ENCODE measurements at regions not wholly inside any gene's neighbourhood (a gene's known extent, or its start where the extent isn't known, plus 50 kb on each side); places are given as distances from the start of the nearest gene placed in this dataset.
A peak's percentile ranks its signal among the peaks of the same experiment; 100 is the strongest.
"Not testable (repeated sequence)": the region's sequence is repeated elsewhere in the genome, so short reads cannot be mapped to it uniquely, and the experiment has no call there.

DNA sequence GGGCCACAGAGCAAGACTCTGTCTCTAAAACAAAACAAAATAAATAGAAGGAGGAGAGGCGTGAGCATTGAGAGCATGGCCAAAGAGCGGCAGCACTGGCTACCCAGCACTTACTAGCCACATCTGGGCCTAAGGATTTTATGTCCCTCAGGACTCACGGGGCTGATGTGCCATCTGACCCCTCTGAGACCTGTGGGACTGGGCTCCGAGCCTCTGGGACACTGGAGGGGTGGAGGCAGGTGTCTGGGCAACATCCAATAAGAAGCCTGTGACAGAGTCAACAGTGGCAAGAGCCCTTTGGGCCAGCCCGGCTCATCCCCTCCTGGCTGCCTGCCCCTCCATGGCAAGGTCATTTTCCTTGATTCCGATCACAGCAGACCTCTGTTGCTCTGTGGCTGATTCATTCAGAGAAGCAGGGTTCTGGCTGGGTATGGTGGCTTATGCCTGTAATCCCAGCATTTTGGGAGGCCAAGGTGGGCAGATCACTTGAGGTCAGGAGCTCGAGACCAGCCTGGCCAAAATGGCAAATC is 60.7 kb downstream of the RRM2 start:
- DNase-seq: no peak

GRCh38 chr2:10184421-10184820 is 61.9 kb downstream of the RRM2 start:
- no peak for DNase-seq

DNA sequence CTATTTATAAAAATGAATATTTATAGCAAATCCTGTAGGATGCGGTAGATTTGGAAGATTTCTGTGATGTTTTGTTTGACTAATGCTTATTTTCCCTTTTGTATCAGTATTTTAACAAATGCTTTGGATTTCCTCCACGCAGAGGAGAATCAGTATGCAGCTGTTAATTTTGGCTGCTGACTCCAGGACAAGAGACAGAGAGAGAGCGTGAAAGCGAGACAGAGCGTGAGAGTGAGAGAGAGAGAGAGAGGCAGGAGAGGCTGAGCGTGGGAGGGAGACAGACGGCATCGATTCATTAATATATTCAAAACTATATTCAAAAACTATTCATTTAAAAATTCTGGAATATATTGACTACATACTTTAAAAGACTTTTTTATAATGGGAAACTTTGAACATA is 62.5 kb downstream of the RRM2 start:
- DNase-seq: no peak

DNA sequence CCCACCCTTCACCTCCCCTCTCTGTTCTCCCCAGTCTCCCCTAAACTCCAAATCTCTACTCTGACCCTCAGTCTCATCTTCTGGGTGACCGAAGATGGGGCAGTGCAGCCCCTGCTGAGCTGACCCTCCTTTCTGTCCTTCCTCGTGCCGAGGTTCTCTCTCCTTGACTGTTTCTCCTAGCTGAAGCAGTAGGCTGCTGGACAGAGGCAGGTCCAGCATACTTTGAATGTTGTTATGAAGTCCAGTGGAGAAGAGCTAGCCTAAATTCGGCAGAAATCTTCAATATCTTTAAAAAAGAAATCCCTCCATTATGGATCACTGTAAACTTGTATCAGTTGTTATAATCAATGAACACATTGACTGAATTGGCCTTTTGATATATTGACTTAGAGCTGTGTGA is 63.2 kb downstream of the RRM2 start:
- no peak for DNase-seq

DNA sequence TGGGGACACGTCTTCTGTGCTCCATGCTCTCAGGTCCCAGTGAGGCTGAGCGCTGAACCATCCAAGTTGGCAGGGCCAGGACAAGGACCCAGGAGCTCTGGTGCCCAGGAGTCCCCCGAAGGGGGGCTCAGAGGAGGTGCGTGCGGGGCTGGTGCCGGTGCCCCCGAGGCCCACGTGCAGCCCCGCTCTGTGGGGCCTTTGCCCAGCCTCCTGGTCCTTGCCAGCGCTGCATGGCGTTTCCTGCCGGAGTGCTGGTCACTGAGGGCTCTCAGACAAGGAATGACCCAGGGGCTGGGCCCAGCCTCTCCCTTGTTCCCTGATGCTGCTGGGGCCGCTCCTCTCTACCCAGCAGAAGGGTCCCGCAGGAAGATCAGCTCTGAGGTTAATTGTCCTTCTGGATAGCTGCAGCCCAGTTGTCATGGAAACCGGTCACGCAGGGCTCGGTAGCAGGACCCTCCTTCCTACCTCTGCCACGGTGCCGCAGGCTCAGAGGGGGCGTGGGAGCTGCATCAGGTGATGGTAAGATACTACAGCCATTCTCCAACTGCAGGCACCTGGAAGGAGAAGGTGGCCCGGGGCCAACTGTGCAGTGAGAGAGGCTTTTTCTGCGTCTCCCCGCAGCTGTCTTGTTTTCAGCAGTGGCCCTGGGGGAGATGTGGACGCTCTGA is 64.5 kb downstream of the RRM2 start:
- DNase-seq: no peak

DNA sequence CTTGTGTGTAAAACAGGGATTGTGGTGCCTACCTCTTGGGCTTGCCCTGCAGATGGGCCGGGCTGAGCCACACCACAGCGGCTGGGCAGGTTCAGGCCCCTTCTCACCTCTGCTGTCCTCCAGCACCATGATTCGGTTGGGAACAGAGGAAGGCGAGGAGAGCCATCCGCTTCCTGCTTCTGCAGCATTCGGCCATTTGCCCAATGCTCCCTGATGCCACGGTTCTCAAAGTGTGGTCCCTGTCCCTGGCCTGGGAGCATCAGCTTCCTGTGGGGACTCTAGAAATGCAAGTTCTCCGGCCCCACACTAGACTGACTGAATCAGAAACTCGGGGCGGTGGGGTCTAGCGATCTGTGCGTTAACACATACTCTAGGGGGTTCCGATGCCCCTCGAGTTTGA is 65.1 kb downstream of the RRM2 start:
- DNase-seq: no peak

GRCh38 chr2:10188211-10188610 is 65.7 kb downstream of the RRM2 start:
- DNase-seq: no peak

DNA sequence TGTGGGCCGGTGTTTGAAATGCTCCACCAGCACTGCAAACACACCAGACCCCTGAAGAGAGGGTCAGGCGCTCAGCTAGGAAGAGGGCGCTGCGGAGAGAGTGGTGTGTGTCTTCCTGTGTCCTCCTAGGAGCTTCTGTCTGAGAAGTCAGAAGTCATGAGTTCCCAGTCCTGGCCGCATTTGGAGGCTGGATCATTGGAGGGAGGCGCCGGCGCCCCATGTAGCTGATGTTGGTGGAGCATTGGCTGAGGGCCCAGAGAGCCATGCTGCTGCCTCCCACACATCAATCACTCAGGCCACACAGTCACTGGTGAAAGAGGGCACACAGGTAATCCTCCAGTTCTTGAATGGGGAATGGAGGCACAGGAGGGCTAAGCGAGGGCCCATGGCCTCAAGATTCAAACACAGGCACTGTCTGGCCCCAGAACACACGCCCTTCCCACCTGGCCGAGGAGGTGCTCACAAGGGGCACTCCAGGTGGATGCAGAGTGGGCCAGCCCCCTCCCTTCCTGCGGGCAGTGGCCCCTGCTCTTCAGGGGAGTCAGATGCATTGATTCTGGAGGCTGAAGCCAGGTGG is 66.3 kb downstream of the RRM2 start:
- no peak for DNase-seq

GRCh38 chr2:10190255-10190654 is 67.7 kb downstream of the RRM2 start:
- no peak for DNase-seq

DNA sequence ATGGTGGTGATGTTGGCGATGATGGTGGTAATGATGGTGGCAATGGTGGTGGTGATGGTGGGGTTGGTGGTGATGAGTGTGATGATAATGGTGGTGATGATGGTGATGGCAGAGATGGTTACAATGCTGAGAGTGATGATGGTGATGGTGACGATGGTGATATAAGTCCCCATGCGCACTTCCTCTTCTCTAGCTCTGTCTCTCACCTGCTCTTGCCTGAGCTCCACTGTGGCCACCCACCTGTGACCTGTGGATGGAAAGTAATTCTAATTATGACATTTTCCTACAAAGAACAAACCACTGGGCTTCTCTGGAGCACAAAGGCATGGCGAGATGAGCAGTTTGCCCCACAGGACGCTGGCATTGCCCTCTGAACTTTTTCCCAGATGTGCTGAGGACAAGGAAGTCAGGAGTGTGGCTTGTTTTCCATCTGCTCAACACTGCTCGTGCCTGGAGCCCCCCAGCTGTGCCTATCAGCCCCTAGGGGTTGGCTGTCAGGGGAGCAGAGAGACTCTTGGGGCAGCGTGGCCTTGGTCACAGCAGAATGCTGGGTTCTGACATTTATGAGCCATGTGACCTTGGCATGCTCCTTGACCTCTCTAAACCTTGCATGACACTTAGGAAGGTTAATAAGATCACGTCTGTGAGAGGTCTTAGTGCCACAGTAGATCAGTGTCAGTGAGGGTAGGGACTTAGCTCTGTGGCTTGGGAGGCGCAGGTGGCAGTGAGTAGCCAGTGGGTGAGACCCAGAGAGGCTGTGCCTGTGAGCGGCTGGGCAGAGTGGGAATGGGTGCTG is 68.4 kb downstream of the RRM2 start:
- no peak for DNase-seq

- DNase-seq: no peak
Measured at GRCh38 chr2:10191554-10191953, 69.0 kb downstream of the RRM2 start.

DNA sequence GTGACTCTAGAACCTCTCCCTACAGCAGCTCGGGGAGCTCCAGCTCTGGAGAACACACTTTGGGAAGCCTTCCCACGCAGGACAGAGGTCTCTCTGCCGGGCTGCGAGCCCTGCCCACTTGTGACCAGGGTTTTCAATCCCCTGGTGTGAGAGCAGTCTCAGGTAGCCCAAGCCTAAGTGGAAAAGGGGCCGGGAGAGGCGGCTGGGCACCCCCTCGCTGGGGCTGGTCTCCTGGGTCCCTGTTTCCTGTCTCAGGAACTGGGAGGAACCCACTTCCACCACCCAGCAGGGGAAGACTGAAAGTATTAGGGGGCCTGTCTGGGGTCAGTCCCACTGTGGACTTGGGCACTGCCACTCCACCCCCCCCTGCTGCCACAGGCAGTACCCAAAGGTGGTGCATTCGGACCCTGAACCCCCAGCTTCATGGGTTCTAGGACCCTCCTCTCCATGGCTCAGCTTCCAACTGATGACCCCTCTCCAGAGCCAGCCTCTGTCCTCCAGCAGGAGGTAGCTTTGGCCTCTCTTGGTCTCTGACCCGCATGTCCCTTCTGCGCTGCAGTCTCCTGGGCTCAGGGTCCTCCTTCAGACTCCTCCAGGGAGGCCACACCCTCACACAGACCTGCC is 70.0 kb downstream of the RRM2 start:
- DNase-seq: no peak

- DNase-seq: no peak
Measured at GRCh38 chr2:10193276-10193795, 70.8 kb downstream of the RRM2 start.

DNA sequence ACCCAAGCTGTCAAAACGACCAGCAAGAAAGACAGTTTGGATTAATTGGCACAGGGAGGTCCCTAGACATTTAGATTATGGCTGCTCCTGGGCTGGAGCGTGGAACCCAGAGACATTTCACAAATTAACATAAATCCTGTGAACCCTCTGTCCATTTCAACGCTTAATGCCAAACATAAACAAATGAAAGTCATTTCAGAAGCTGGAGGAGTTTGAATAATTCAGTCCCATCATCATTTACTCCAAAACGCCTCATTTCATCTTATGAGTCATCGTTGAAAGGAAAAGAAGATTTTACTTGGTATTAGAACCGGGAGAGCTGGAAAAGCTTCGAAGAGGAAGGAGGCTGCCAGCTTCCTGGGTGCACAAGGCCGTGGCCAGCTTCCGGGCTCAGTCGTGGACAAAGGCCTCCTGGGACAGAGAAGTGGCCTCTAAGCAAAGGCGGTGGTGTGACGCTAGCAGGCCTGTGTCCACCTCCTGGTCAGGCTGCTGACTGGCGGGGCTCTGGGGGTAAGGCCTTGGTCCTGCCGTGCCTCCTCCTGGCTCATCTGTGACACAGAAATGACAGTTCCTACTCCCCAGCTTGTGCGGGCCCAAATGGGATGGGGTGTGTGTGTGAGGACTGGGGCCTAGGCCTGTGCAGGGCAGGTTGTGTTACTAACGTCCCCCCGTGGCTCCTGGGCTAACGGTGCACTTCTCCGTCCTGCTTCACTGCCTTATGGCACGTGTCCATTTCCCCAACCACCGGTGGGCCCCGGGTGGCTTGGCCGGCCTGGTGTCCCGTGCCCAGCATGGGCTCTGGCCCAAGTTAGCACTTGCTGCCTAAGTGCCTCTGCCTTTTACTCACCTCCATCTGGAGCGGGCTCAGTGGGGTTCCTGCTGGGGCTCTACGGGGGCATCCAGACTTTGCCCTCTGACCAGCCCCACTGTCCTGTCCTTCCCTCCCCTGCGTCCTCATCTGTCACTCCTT is 71.6 kb downstream of the RRM2 start:
- DNase-seq: no peak

DNA sequence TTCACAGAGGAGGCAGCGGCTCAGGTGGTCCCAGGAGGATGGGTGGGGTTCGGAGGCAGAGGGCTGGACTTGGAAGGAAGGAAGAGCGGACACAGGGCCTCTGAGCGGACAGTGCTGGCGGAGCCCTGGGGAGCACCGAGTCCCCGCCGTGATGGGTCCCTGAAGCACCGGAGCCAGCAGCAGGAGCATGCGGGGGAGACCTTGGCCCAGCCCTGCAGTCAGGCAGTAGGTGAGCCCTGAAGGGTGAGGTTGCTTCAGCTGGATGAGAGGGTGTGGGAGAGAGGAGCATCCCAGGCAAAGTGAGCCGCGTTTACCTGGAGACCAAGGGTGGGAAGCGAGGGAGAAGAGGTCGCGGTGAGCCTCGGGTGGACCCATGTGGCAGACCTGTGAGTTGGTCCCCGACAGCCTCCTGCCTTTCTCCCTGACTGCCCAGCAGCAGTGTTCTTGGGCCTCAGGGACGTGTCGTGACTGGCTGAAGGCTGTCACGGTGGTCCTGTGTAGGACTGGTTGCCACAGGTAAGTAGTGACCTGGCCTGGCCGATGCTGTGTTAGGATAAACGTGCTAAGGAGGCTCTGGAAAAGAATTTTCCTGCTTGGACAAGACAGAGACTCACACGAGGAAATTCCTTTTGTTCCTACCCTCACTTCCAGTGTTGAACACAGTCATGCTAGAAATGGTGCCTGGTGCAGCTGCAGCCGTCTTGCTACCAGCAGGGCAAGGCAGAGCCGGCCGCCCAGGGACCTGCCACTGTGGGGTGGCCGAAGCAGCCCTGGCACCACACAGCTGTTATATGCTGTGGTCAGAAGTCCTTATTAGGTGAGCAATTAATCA is 73.0 kb downstream of the RRM2 start:
- DNase-seq: no peak

- peak; percentile 53 for DNase-seq
Measured at GRCh38 chr2:10196110-10196892, 73.8 kb downstream of the RRM2 start.

DNA sequence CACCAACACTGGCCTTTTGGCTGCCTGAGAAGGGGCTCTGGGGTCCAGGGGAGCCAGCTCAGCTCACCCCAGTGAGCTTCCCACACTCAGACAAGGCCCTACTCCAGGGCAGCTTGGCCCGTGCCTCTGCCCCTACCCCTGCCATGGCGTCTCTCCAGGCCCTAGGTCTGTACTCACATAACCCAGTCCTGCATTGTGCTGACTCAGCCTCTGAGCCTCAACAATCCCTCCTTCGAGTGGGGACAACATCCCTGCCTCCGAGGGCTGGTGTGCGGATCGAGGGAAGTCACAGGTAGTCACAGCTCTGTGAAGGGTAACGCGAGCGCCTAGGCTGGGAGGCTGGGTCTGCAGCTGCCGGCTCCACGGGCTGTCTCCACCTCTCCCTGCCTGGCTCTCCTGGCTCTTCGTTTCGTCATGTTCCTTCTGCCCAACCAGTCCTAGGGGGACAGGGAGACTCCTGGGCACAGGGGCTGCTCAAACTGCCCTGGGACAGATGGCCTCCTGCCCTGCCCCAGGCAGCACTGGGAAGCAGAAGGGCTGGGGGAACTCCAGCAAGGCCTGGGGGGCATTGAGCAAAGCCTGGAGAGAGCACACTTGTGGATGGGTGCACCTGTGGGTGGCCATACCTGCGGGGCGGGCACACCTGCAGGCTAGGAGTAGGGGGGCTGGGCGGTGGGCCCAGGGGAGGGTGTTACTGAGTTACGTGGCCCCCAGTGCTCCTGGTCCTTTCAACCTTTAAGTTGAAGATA is 74.6 kb downstream of the RRM2 start:
- DNase-seq: no peak

DNA sequence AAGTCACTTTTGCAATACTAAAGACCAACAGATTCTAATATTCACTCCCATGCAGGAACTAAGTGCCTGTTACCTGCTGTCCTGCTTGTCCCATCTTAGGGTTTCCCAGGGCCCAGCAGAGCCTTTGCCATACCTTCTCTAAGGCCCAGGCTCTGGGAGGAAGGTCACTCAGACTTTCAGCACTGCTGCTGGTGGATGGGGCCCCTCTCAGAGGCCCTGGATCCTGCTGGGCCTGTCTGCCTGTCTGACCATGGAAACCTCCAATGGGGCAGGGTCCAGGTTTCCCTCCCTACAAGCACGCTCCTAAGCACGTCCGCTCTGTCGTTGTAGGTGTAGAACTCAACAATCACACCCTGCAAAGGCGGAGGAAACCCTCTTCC is 75.1 kb downstream of the RRM2 start:
- DNase-seq: no peak

DNA sequence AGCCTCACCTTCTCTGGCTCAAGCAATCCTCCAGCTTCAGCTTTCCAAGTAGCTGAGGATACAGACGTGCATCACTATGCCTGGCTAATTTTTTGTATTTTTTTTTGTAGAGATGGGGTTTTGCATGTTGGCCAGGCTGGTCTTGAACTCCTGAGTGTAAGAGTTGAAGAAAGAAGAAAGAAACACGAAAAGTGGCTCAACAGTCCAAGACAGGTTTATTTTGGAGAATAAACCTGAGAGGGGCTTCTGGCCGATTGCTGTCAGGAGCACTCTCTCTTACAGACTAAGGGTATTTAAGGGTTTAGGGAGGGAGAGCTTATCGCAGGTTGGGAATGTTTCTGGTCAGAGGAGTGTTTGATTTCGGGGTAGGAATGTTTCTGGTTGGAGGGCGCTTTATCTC is 75.9 kb downstream of the RRM2 start:
- DNase-seq: not testable (repeated sequence)

DNA sequence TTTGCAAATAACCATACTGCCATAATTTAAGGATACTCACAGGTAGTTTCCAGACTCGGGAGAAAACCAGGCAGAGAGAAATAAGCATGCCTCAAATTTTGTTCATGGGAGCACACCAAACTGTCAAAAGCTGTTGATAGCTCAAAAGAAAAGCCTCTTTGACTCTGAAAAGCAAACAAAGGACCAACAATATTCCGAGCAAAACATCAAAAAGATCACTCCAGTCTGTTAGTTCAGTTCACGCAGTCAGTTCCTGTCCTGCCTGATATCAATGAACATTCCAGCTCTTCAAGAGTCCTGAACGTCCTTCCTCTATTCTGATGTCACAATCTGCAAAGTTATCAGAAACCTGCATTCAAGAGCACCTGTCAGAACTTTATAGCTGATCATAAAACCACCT is 78.7 kb downstream of the RRM2 start:
- no peak for DNase-seq

Measured in right hindlimb (tissue), 1 donor.